ENCODE measurements at regions not wholly inside any gene's neighbourhood (a gene's known extent, or its start where the extent isn't known, plus 50 kb on each side); places are given as distances from the start of the nearest gene placed in this dataset.

GRCh38 chr4:60800701-60801100 lies 399.4 kb upstream of the ADGRL3 start:
- TF ChIP-seq POLR2A (IDR thresholded peaks at IDR 0.05; ENCODE audit: low read depth) (no peak), CTCF (IDR thresholded peaks at IDR 0.05) (no peak), EP300 (IDR thresholded peaks at IDR 0.05) (no peak)
